ENCODE measurements at regions not wholly inside any gene's neighbourhood (a gene's known extent, or its start where the extent isn't known, plus 50 kb on each side); places are given as distances from the start of the nearest gene placed in this dataset.
"Not testable (repeated sequence)": the region's sequence is repeated elsewhere in the genome, so short reads cannot be mapped to it uniquely, and the experiment has no call there.

GRCh38 chr15:98546329-98546728 is 102.0 kb upstream of the IGF1R start:
- Histone ChIP-seq H3K27me3 (ENCODE audit: insufficient read depth, low read length) (peaks cover 19% of the 10 kb centered on the region), H3K36me3 (ENCODE audit: insufficient read depth, low read length) (no peaks in the 10 kb centered on the region), H3K4me3 (ENCODE audit: low read length) (no peak overlapping the region), H3K9me3 (ENCODE audit: low read length) (no peaks in the 10 kb centered on the region), H2AFZ (ENCODE audit: low read depth, low read length) (no peak overlapping the region), H3K4me1 (ENCODE audit: insufficient read depth, low read length) (peaks cover 5% of the 10 kb centered on the region)

- Histone ChIP-seq H3K27me3 (ENCODE audit: insufficient read depth, low read length) (peaks cover 19% of the 10 kb centered on the region), H3K4me3 (ENCODE audit: low read length) (no peak overlapping the region), H2AFZ (ENCODE audit: low read depth, low read length) (peak overlapping the region; percentile 95), H3K4me1 (ENCODE audit: insufficient read depth, low read length) (peaks cover 5% of the 10 kb centered on the region), H3K9me3 (ENCODE audit: low read length) (no peaks in the 10 kb centered on the region), H3K36me3 (ENCODE audit: insufficient read depth, low read length) (no peaks in the 10 kb centered on the region)
Observed at GRCh38 chr15:98547275-98547674, 101.1 kb upstream of the IGF1R start.

- H3K9me3 ChIP-seq (ENCODE audit: low read length), result no peaks in the 10 kb centered on the region
- H2AFZ ChIP-seq (ENCODE audit: low read depth, low read length), result peak overlapping the region; percentile 95
- H3K4me1 ChIP-seq (ENCODE audit: insufficient read depth, low read length), result peaks cover 5% of the 10 kb centered on the region
- H3K36me3 ChIP-seq (ENCODE audit: insufficient read depth, low read length), result no peaks in the 10 kb centered on the region
- peaks cover 19% of the 10 kb centered on the region for H3K27me3 ChIP-seq (ENCODE audit: insufficient read depth, low read length)
- peak overlapping the region; percentile 60 for H3K4me3 ChIP-seq (ENCODE audit: low read length)
Observed at GRCh38 chr15:98547741-98548138, 100.6 kb upstream of the IGF1R start.

GRCh38 chr15:98548139-98548971 is 100.0 kb upstream of the IGF1R start:
- Histone ChIP-seq H3K9me3 (ENCODE audit: low read length) (no peaks in the 10 kb centered on the region), H3K4me1 (ENCODE audit: insufficient read depth, low read length) (peaks cover 5% of the 10 kb centered on the region), H2AFZ (ENCODE audit: low read depth, low read length) (peak overlapping the region; percentile 95), H3K27me3 (ENCODE audit: insufficient read depth, low read length) (peaks cover 20% of the 10 kb centered on the region), H3K4me3 (ENCODE audit: low read length) (peak overlapping the region; percentile 60), H3K36me3 (ENCODE audit: insufficient read depth, low read length) (no peaks in the 10 kb centered on the region)

GRCh38 chr15:98549003-98549402 is 99.3 kb upstream of the IGF1R start:
- Histone ChIP-seq H3K36me3 (ENCODE audit: insufficient read depth, low read length) (no peaks in the 10 kb centered on the region), H3K4me1 (ENCODE audit: insufficient read depth, low read length) (peaks cover 5% of the 10 kb centered on the region), H3K4me3 (ENCODE audit: low read length) (peak overlapping the region; percentile 60), H2AFZ (ENCODE audit: low read depth, low read length) (peak overlapping the region; percentile 95), H3K9me3 (ENCODE audit: low read length) (no peaks in the 10 kb centered on the region), H3K27me3 (ENCODE audit: insufficient read depth, low read length) (peaks cover 18% of the 10 kb centered on the region)

- Histone ChIP-seq H3K27me3 (ENCODE audit: insufficient read depth, low read length) (peaks cover 18% of the 10 kb centered on the region), H2AFZ (ENCODE audit: low read depth, low read length) (no peak overlapping the region), H3K4me1 (ENCODE audit: insufficient read depth, low read length) (peaks cover 5% of the 10 kb centered on the region), H3K4me3 (ENCODE audit: low read length) (no peak overlapping the region), H3K9me3 (ENCODE audit: low read length) (no peaks in the 10 kb centered on the region), H3K36me3 (ENCODE audit: insufficient read depth, low read length) (no peaks in the 10 kb centered on the region)
Observed at GRCh38 chr15:98549741-98550140, 98.6 kb upstream of the IGF1R start.

GRCh38 chr15:98550363-98550762 is 98.0 kb upstream of the IGF1R start:
- H3K4me1 ChIP-seq (ENCODE audit: insufficient read depth, low read length); H3K4me3 ChIP-seq (ENCODE audit: low read length); H3K9me3 ChIP-seq (ENCODE audit: low read length); H3K36me3 ChIP-seq (ENCODE audit: insufficient read depth, low read length); H2AFZ ChIP-seq (ENCODE audit: low read depth, low read length): not testable (repeated sequence)
- H3K27me3 ChIP-seq (ENCODE audit: insufficient read depth, low read length), result peaks cover 18% of the 10 kb centered on the region

- Histone ChIP-seq H3K9me3 (ENCODE audit: low read length) (no peaks in the 10 kb centered on the region), H3K4me3 (ENCODE audit: low read length) (no peak overlapping the region), H2AFZ (ENCODE audit: low read depth, low read length) (no peak overlapping the region), H3K27me3 (ENCODE audit: insufficient read depth, low read length) (peaks cover 7% of the 10 kb centered on the region), H3K4me1 (ENCODE audit: insufficient read depth, low read length) (peaks cover 5% of the 10 kb centered on the region), H3K36me3 (ENCODE audit: insufficient read depth, low read length) (no peaks in the 10 kb centered on the region)
Observed at GRCh38 chr15:98551936-98552562, 96.3 kb upstream of the IGF1R start.

- no peaks in the 10 kb centered on the region for H3K9me3 ChIP-seq (ENCODE audit: low read length)
- H3K4me3 ChIP-seq (ENCODE audit: low read length), result no peak overlapping the region
- H3K27me3 ChIP-seq (ENCODE audit: insufficient read depth, low read length), result peaks cover 2% of the 10 kb centered on the region
- no peaks in the 10 kb centered on the region for H3K4me1 ChIP-seq (ENCODE audit: insufficient read depth, low read length)
- no peak overlapping the region for H2AFZ ChIP-seq (ENCODE audit: low read depth, low read length)
- no peaks in the 10 kb centered on the region for H3K36me3 ChIP-seq (ENCODE audit: insufficient read depth, low read length)
Observed at GRCh38 chr15:98554272-98555172, 93.8 kb upstream of the IGF1R start.

GRCh38 chr15:98555173-98555515 is 93.2 kb upstream of the IGF1R start:
- Histone ChIP-seq H3K9me3 (ENCODE audit: low read length) (no peaks in the 10 kb centered on the region), H3K4me1 (ENCODE audit: insufficient read depth, low read length) (no peaks in the 10 kb centered on the region), H2AFZ (ENCODE audit: low read depth, low read length) (no peak overlapping the region), H3K4me3 (ENCODE audit: low read length) (no peak overlapping the region), H3K36me3 (ENCODE audit: insufficient read depth, low read length) (no peaks in the 10 kb centered on the region), H3K27me3 (ENCODE audit: insufficient read depth, low read length) (peaks cover 2% of the 10 kb centered on the region)

- no peaks in the 10 kb centered on the region for H3K36me3 ChIP-seq (ENCODE audit: insufficient read depth, low read length)
- H2AFZ ChIP-seq (ENCODE audit: low read depth, low read length), result no peak overlapping the region
- H3K4me1 ChIP-seq (ENCODE audit: insufficient read depth, low read length), result no peaks in the 10 kb centered on the region
- H3K4me3 ChIP-seq (ENCODE audit: low read length), result no peak overlapping the region
- peaks cover 2% of the 10 kb centered on the region for H3K27me3 ChIP-seq (ENCODE audit: insufficient read depth, low read length)
- no peaks in the 10 kb centered on the region for H3K9me3 ChIP-seq (ENCODE audit: low read length)
Observed at GRCh38 chr15:98556321-98556720, 92.0 kb upstream of the IGF1R start.

GRCh38 chr15:98560338-98560737 is 88.0 kb upstream of the IGF1R start:
- Histone ChIP-seq H3K9me3 (ENCODE audit: low read length) (no peaks in the 10 kb centered on the region), H3K4me1 (ENCODE audit: insufficient read depth, low read length) (no peaks in the 10 kb centered on the region), H3K27me3 (ENCODE audit: insufficient read depth, low read length) (peaks cover 6% of the 10 kb centered on the region), H2AFZ (ENCODE audit: low read depth, low read length) (no peak overlapping the region), H3K4me3 (ENCODE audit: low read length) (no peak overlapping the region), H3K36me3 (ENCODE audit: insufficient read depth, low read length) (no peaks in the 10 kb centered on the region)
